Endodermal cell (in vitro differentiated cells): ENCODE measurements at regions not wholly inside any gene's neighbourhood (a gene's known extent, or its start where the extent isn't known, plus 50 kb on each side); places are given as distances from the start of the nearest gene placed in this dataset.

Source experiments
- DNase-seq: peaks from one replicate; pipeline ENCODE4 v3.0.0-alpha.2; 2017
- H3K27ac ChIP-seq: 2 replicates; pipeline ENCODE4 v1.5.1; 2013; ENCODE audit warnings: mild to moderate bottlenecking, low read depth, low read length, moderate library complexity
- H3K27me3 ChIP-seq: 2 replicates; pipeline ENCODE4 v1.6.1; 2013; ENCODE audit warnings: mild to moderate bottlenecking, low read length, moderate library complexity; ENCODE audit not compliant: insufficient read depth, control insufficient read depth, poor library complexity, severe bottlenecking
- H3K36me3 ChIP-seq: 2 replicates; pipeline ENCODE4 v1.7.0; 2013; ENCODE audit warnings: mild to moderate bottlenecking, low read length, moderate library complexity; ENCODE audit not compliant: control insufficient read depth, insufficient read depth
- H3K4me1 ChIP-seq: one replicate; pipeline ENCODE4 v1.7.0; 2013; ENCODE audit warnings: low read length; ENCODE audit not compliant: control insufficient read depth, insufficient read depth
- H3K4me3 ChIP-seq: 2 replicates; pipeline ENCODE4 v1.5.1; 2013; ENCODE audit warnings: mild to moderate bottlenecking, low read length, moderate library complexity
- H3K9ac ChIP-seq: 2 replicates; pipeline ENCODE4 v1.6.1; 2013; ENCODE audit warnings: mild to moderate bottlenecking, low read length, moderate library complexity; ENCODE audit not compliant: poor library complexity, severe bottlenecking; ENCODE audit errors: extremely low read depth
- H3K9me3 ChIP-seq: 2 replicates; pipeline ENCODE4 v1.6.1; 2013; ENCODE audit warnings: mild to moderate bottlenecking, low read length, moderate library complexity; ENCODE audit not compliant: control insufficient read depth
- H3K27ac Mint-ChIP-seq: 2 replicates; pipeline ENCODE4 v1.8.0; 2020; ENCODE audit warnings: mixed read lengths
- H3K27me3 Mint-ChIP-seq: 2 replicates; pipeline ENCODE4 v1.8.0; 2021; ENCODE audit warnings: mild to moderate bottlenecking, mixed read lengths; ENCODE audit not compliant: insufficient read depth
- H3K36me3 Mint-ChIP-seq: 2 replicates; pipeline ENCODE4 v1.8.0; 2020; ENCODE audit warnings: low read depth, mixed read lengths
- H3K4me1 Mint-ChIP-seq: 2 replicates; pipeline ENCODE4 v1.8.0; 2020; ENCODE audit warnings: mixed read lengths
- H3K4me3 Mint-ChIP-seq: 2 replicates; pipeline ENCODE4 v1.8.0; 2020; ENCODE audit warnings: mild to moderate bottlenecking, moderate library complexity, mixed read lengths
- H3K9me3 Mint-ChIP-seq: 2 replicates; pipeline ENCODE4 v1.8.0; 2020; ENCODE audit warnings: mild to moderate bottlenecking, mixed read lengths
- CTCF ChIP-seq: fragments of 200-600 bp; sonication (generic); conservative IDR thresholded peaks from 2 replicates; pipeline ENCODE4 v1.5.0; 2021; ENCODE audit warnings: antibody characterized with exemption, mild to moderate bottlenecking
- WGBS, 2 experiments: methylation state at CpG; one replicate each; pipeline versions ENCODE4 v1.1.5 to v1.1.7; 2013; ENCODE audit warnings: missing lambda C conversion rate in 2 of 2, mixed read lengths in 1 of 2; ENCODE audit not compliant: insufficient coverage in 1 of 2, insufficient read length in 1 of 2; 5-methylcytosine and 5-hydroxymethylcytosine counted together

GRCh38 chr15:38660738-38661137, 96.1 kb upstream of the RASGRP1 start:
- no peak for DNase-seq
- Histone ChIP-seq H3K9ac (no peak overlapping the region), H3K4me1 (peaks cover 4% of the 10 kb centered on the region), H3K4me3 (no peak overlapping the region), H3K9me3 (no peaks in the 10 kb centered on the region), H3K36me3 (no peaks in the 10 kb centered on the region), H3K27me3 (no peaks in the 10 kb centered on the region), H3K27ac (no peak overlapping the region)
- Mint-ChIP-seq H3K4me3 (no peak overlapping the region), H3K9me3 (no peaks in the 10 kb centered on the region), H3K27me3 (peaks cover 23% of the 10 kb centered on the region), H3K27ac (no peak overlapping the region), H3K36me3 (no peaks in the 10 kb centered on the region), H3K4me1 (peaks cover 18% of the 10 kb centered on the region)
- WGBS, 2 experiments, result no CpG with 5 or more reads among the region's 1 CpG
- TF ChIP-seq CTCF, result no peak

GRCh38 chr15:38662033-38662802, 97.6 kb upstream of the RASGRP1 start:
- DNase-seq, result no peak
- no peak overlapping the region for H3K27ac ChIP-seq
- 96% methylated on average over 4 of the region's 5 CpGs; no CpG with 5 or more reads in 1 of the 2 experiments for WGBS, 2 experiments
- H3K36me3 ChIP-seq, result no peaks in the 10 kb centered on the region
- Mint-ChIP-seq H3K27ac (no peak overlapping the region), H3K4me3 (no peak overlapping the region), H3K4me1 (peaks cover 28% of the 10 kb centered on the region), H3K36me3 (no peaks in the 10 kb centered on the region), H3K27me3 (peaks cover 23% of the 10 kb centered on the region), H3K9me3 (no peaks in the 10 kb centered on the region)
- H3K4me3 ChIP-seq, result no peak overlapping the region
- TF ChIP-seq CTCF, result no peak
- no peaks in the 10 kb centered on the region for H3K9me3 ChIP-seq
- H3K4me1 ChIP-seq, result peaks cover 4% of the 10 kb centered on the region
- H3K27me3 ChIP-seq, result no peaks in the 10 kb centered on the region
- H3K9ac ChIP-seq, result no peak overlapping the region

GRCh38 chr15:38662805-38663204, 98.2 kb upstream of the RASGRP1 start:
- WGBS, 2 experiments, result 91% methylated on average over 2 of the region's 2 CpGs; no CpG with 5 or more reads in 1 of the 2 experiments
- Histone ChIP-seq H3K4me3 (no peak overlapping the region), H3K4me1 (peaks cover 4% of the 10 kb centered on the region), H3K9me3 (no peaks in the 10 kb centered on the region), H3K27ac (no peak overlapping the region), H3K9ac (no peak overlapping the region), H3K27me3 (no peaks in the 10 kb centered on the region), H3K36me3 (no peaks in the 10 kb centered on the region)
- peaks cover 23% of the 10 kb centered on the region for H3K27me3 Mint-ChIP-seq
- no peak for TF ChIP-seq CTCF
- H3K9me3 Mint-ChIP-seq, result no peaks in the 10 kb centered on the region
- no peaks in the 10 kb centered on the region for H3K36me3 Mint-ChIP-seq
- DNase-seq, result no peak
- peaks cover 34% of the 10 kb centered on the region for H3K4me1 Mint-ChIP-seq
- H3K4me3 Mint-ChIP-seq, result no peak overlapping the region
- no peak overlapping the region for H3K27ac Mint-ChIP-seq
